Endothelial cell of umbilical vein (primary cell): ENCODE measurements at regions not wholly inside any gene's neighbourhood (a gene's known extent, or its start where the extent isn't known, plus 50 kb on each side); places are given as distances from the start of the nearest gene placed in this dataset.

Source experiments
- BruUV-seq: library from RNA; stranded (reverse); fragments of 400-500 nt; replicated peaks from 2 replicates; lab custom pipeline; 2021; lab: Mats Ljungman, UMichigan
- CTCF ChIA-PET: fragments of 300-600, 350-600 bp; sonication (Branson Sonifier 250); formaldehyde crosslinking; loops from one replicate; lab custom pipeline; 2021; ENCODE audit warnings: antibody characterized with exemption, inconsistent platforms; lab: Charles Lee
- POLR2A ChIA-PET: fragments of 300-600, 350-600 bp; sonication (Branson Sonifier 250); formaldehyde crosslinking; loops from one replicate; lab custom pipeline; 2021; ENCODE audit warnings: antibody characterized with exemption, inconsistent platforms; lab: Charles Lee
- DNase-seq: peaks from one replicate; pipeline ENCODE4 v3.0.0-alpha.2; 2011; ENCODE audit warnings: low read depth, low spot score
- FAIRE-seq: peaks from 2 replicates; lab custom pipeline; 2011; peaks lifted over from hg19 to GRCh38; lab: Jason Lieb, UNC
- H2AFZ ChIP-seq: 2 replicates; pipeline ENCODE4 v1.6.0; 2012; ENCODE audit warnings: low read depth, low read length, control low read depth, inconsistent platforms
- H3K27ac ChIP-seq: 2 replicates; pipeline ENCODE4 v1.5.1; 2011; ENCODE audit warnings: low read depth, mild to moderate bottlenecking, control low read depth, low read length, moderate library complexity; ENCODE audit not compliant: insufficient read depth
- H3K27me3 ChIP-seq, 2 experiments: 2 replicates each; pipeline versions ENCODE4 v1.6.0 to v1.6.1; 2011; ENCODE audit warnings: low read length in 2 of 2, mixed read lengths in 1 of 2; ENCODE audit not compliant: control insufficient read depth in 2 of 2, insufficient read depth in 2 of 2
- H3K36me3 ChIP-seq, 2 experiments: 2 replicates in 1 of 2; 3 replicates in 1 of 2; pipeline ENCODE4 v1.5.1; 2011; ENCODE audit warnings: low read length in 2 of 2, mild to moderate bottlenecking in 1 of 2, moderate library complexity in 1 of 2; ENCODE audit not compliant: control insufficient read depth in 2 of 2, insufficient read depth in 2 of 2; ENCODE audit errors: extremely low read depth in 1 of 2
- H3K4me1 ChIP-seq: 3 replicates; pipeline ENCODE4 v1.5.1; 2011; ENCODE audit warnings: mild to moderate bottlenecking, low read length; ENCODE audit not compliant: control insufficient read depth, insufficient read depth; ENCODE audit errors: extremely low read depth
- H3K4me2 ChIP-seq: 2 replicates; pipeline ENCODE4 v1.6.1; 2011; ENCODE audit warnings: low read length, control low read depth, mixed read lengths; ENCODE audit not compliant: insufficient read depth
- H3K4me3 ChIP-seq, 3 experiments: fragments of 200-600 bp in 1 of 3; sonication (generic), shearing (Covaris generic) in 1 of 3; replicated peaks in 1 of 3; 2 replicates each; pipeline ENCODE4 v1.5.1; 2011 to 2016; ENCODE audit warnings: control low read depth in 3 of 3, low read length in 3 of 3, mild to moderate bottlenecking in 2 of 3, inconsistent platforms in 1 of 3, low read depth in 1 of 3, moderate library complexity in 1 of 3; ENCODE audit not compliant: insufficient read depth in 1 of 3
- H3K79me2 ChIP-seq: 2 replicates; pipeline ENCODE4 v1.6.0; 2012; ENCODE audit warnings: low read length, inconsistent platforms; ENCODE audit not compliant: control insufficient read depth, insufficient read depth
- H3K9ac ChIP-seq: replicated peaks from 2 replicates; pipeline ENCODE3; 2011; ENCODE audit warnings: low read length, control low read depth; ENCODE audit not compliant: insufficient read depth; ENCODE audit errors: extremely low read depth
- H3K9me1 ChIP-seq: replicated peaks from 3 replicates; pipeline ENCODE4 v1.6.0; 2011; ENCODE audit warnings: mild to moderate bottlenecking, low read length; ENCODE audit not compliant: control insufficient read depth, insufficient read depth; ENCODE audit errors: extremely low read depth
- H3K9me3 ChIP-seq: replicated peaks from 2 replicates; pipeline ENCODE4 v1.5.1; 2012; ENCODE audit warnings: low read length, inconsistent platforms; ENCODE audit not compliant: control insufficient read depth, insufficient read depth
- H4K20me1 ChIP-seq: replicated peaks from 2 replicates; pipeline ENCODE3; 2011; ENCODE audit warnings: mild to moderate bottlenecking, low read length; ENCODE audit not compliant: control insufficient read depth, insufficient read depth; ENCODE audit errors: extremely low read depth
- EZH2 ChIP-seq: IDR thresholded peaks from 2 replicates; pipeline ENCODE4 v1.6.1; 2012; ENCODE audit warnings: borderline replicate concordance, low read depth, mild to moderate bottlenecking, moderate library complexity, low read length, inconsistent platforms; ENCODE audit not compliant: severe bottlenecking
- FOS ChIP-seq: IDR thresholded peaks from 2 replicates; pipeline ENCODE4 v1.6.1; 2011; ENCODE audit warnings: mild to moderate bottlenecking, low read length, moderate library complexity, borderline replicate concordance; ENCODE audit not compliant: insufficient read depth
- GATA2 ChIP-seq: IDR thresholded peaks from 2 replicates; pipeline ENCODE4 v1.7.0; 2011; ENCODE audit warnings: low read depth, mild to moderate bottlenecking, moderate library complexity, mixed read lengths, low read length; ENCODE audit not compliant: insufficient read length, insufficient read depth
- JUN ChIP-seq: IDR thresholded peaks from 2 replicates; pipeline ENCODE4 v1.6.1; 2011; ENCODE audit warnings: borderline replicate concordance, low read depth; ENCODE audit not compliant: insufficient read length, insufficient read depth
- MAX ChIP-seq: IDR thresholded peaks from 2 replicates; pipeline ENCODE4 v1.6.1; 2011; ENCODE audit not compliant: insufficient read depth, insufficient read length
- MYC ChIP-seq: IDR thresholded peaks from one replicate; pipeline ENCODE4 v1.6.1; 2011; ENCODE audit warnings: mild to moderate bottlenecking, low read depth, low read length
- POLR2A ChIP-seq: IDR thresholded peaks from 2 replicates; pipeline ENCODE4 v1.6.1; 2012; ENCODE audit warnings: low read depth, mild to moderate bottlenecking, control low read depth, low read length
- POLR2AphosphoS5 ChIP-seq: IDR thresholded peaks from 2 replicates; pipeline ENCODE4 v1.6.1; 2012; ENCODE audit warnings: low read depth, mild to moderate bottlenecking, control low read depth, low read length, moderate library complexity; ENCODE audit not compliant: insufficient read depth
- dilution Hi-C: fragments of 300-500 bp; cut with MboI; formaldehyde crosslinking; loops from one replicate; pipeline ENCODE4 v1.15.0; 2019; ENCODE audit warnings: low sequenced_read_pairs; ENCODE audit not compliant: extremely low pct_ligation_motif_present
- intact Hi-C: fragments of 100-400 bp; cut with micrococcal nuclease; formaldehyde crosslinking; loops from one replicate; pipeline ENCODE4 v1.10.0; 2022
- TF ChIP-seq, protein P1 (sequence below), 2 donors: IDR thresholded peaks; 1 replicate in 1 of 2; 2 replicates in 1 of 2; pipeline ENCODE4 v1.5.1; 2011; ENCODE audit warnings: low read length in 2 of 2, mild to moderate bottlenecking in 2 of 2, moderate library complexity in 2 of 2, control low read depth in 1 of 2, inconsistent platforms in 1 of 2, low read depth in 1 of 2; ENCODE audit not compliant: insufficient read depth in 1 of 2; ENCODE audit errors: extremely low read depth in 1 of 2

- Histone ChIP-seq H3K9ac (no peak overlapping the region), H3K79me2 (no peaks in the 10 kb centered on the region), H3K9me1 (no peaks in the 10 kb centered on the region), H3K4me1 (no peaks in the 10 kb centered on the region), H3K9me3 (peaks cover 3% of the 10 kb centered on the region), H3K4me2 (no peak overlapping the region), H3K4me3 (no peak overlapping the region), H3K27me3 (no peaks in the 10 kb centered on the region), H2AFZ (no peak overlapping the region), H4K20me1 (no peaks in the 10 kb centered on the region), H3K36me3 (no peaks in the 10 kb centered on the region), H3K27ac (no peak overlapping the region)
- DNase-seq (no peak), FAIRE-seq (no peak)
- BruUV-seq, result no TSS peak
- intact Hi-C loops (no loop called here), dilution Hi-C loops (no loop called here)
- ChIA-PET POLR2A (no interaction called here), CTCF (no interaction called here)
- TF ChIP-seq FOS, result no peak
- TF ChIP-seq MAX, result no peak
- TF ChIP-seq MYC, result no peak
- TF ChIP-seq GATA2, result no peak
- TF ChIP-seq POLR2A, result no peak
- TF ChIP-seq POLR2AphosphoS5, result no peak
- no peak for TF ChIP-seq JUN
- TF ChIP-seq, protein P1, sequence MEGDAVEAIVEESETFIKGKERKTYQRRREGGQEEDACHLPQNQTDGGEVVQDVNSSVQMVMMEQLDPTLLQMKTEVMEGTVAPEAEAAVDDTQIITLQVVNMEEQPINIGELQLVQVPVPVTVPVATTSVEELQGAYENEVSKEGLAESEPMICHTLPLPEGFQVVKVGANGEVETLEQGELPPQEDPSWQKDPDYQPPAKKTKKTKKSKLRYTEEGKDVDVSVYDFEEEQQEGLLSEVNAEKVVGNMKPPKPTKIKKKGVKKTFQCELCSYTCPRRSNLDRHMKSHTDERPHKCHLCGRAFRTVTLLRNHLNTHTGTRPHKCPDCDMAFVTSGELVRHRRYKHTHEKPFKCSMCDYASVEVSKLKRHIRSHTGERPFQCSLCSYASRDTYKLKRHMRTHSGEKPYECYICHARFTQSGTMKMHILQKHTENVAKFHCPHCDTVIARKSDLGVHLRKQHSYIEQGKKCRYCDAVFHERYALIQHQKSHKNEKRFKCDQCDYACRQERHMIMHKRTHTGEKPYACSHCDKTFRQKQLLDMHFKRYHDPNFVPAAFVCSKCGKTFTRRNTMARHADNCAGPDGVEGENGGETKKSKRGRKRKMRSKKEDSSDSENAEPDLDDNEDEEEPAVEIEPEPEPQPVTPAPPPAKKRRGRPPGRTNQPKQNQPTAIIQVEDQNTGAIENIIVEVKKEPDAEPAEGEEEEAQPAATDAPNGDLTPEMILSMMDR (IDR thresholded peaks at IDR 0.05; ENCODE audit: extremely low read depth in 1 of 2, insufficient read depth in 1 of 2, low read depth in 1 of 2, low read length in 2 of 2), result no peak
- no peak for TF ChIP-seq EZH2
Measured at GRCh38 chr18:77870894-77871293, 621.2 kb downstream of the GALR1 start.
